Activated naive CD4-positive, alpha-beta T cell treated with Interleukin-2 at 50 U/mL for 16 hours (primary cell): ENCODE measurements at regions not wholly inside any gene's neighbourhood (a gene's known extent, or its start where the extent isn't known, plus 50 kb on each side); places are given as distances from the start of the nearest gene placed in this dataset.
"Not testable (repeated sequence)": the region's sequence is repeated elsewhere in the genome, so short reads cannot be mapped to it uniquely, and the experiment has no call there.

Experiments
- DNase-seq: peaks from one replicate; pipeline ENCODE4 v3.0.0-alpha.2; 2020

GRCh38 chr10:28869606-28870201, 192.4 kb downstream of the BAMBI start:
- no peak for DNase-seq

DNA sequence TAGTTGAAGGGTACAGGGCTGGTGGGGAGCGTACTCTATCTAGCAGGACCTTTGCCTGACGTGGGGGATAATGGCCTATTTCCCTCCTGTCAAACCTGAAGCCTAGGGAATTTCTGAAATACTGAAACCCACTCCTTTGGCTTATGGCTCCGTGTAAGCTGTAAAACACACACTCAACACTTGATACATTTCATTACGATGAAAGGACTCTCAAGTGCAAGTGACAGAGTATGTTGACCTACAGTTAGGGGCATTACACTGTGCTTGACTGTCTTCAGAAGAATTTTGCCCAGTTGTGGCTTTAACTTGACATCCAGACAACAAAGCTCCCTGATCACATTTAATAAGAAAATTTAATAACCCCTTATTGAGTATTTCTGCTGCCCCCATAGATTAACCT, 194.3 kb downstream of the BAMBI start:
- no peak for DNase-seq

DNA sequence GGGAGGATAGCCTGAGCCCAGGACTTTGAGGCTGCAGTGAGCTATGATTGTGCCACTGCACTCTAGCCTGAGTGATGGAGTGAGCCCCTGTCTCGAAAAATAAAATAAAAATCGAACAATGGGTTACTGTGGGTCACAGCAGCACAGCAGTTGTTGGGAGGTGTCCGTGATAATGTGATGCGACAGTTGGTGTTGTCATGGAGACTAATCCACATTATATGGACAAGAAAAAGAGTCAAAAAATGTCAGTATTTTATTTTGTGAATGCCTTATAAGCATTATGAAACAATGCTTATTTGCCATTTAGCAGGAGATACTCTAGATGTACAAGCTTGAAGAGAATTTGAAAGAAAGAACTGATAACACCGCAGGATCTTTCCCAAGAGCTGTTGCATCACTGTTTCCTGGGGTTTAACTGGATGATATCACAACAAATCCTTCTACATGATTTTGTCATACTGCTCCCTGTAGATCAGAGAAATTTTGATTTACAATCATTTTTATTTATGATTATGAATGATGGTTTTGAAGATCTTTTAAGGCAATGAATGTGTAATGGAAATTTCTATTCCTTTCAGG, 195.4 kb downstream of the BAMBI start:
- DNase-seq, result no peak

GRCh38 chr10:28873540-28873939, 196.2 kb downstream of the BAMBI start:
- DNase-seq, result no peak

DNA sequence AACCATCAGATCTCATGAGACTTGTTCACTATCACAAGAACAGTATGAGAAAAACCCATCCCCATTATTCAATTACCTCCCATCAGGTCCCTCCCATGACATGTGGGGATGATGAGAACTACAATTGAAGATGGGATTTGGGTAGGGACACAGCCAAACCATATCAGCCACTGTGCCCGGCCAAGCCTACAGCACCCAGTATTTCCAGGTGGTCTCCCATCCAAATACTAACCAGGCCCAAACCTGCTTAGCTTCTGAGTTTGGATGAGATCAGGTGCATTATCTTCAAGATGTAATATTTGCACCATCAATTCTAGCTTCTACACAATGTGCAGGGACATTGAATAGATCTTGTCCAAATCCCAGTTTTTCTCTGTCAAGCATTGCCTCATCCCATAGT, 196.9 kb downstream of the BAMBI start:
- no peak for DNase-seq

GRCh38 chr10:28875549-28876081, 198.3 kb downstream of the BAMBI start:
- no peak for DNase-seq

DNA sequence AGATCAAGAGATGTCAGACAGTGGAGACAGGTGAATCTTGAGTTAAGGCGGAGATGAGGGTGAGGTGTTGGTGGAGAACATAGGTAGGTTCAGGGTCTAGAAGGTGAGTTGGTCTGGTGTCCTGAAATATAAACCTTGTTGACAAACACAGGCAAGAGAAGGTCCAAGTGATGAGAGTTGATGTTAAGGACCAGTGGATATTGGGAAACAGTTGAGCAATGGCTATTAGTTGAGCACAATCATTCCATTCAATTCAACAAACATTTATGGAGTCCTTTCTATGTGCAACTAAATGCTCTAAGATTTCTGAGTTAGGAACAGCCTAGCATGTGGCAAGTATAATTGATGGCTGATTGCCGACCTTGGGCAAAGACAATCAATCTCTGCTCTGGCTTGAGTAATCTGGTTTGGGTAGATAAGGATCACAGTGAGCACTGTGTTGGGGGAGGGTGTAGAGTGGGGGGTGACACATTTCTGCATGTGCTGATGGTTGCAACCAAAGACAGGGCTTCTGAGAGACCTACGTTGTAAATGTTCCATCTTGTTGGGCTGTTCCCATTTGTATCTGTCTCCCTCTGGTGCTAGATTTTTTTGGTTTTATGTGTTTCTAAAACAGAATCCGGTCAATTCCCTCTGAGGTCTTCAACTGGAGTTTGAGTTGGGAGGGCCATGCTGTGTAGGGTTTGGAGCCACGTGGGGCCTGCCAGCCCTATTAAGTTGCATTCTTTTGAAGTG, 201.1 kb downstream of the BAMBI start:
- no peak for DNase-seq

GRCh38 chr10:28879246-28879645, 201.9 kb downstream of the BAMBI start:
- DNase-seq, result no peak

DNA sequence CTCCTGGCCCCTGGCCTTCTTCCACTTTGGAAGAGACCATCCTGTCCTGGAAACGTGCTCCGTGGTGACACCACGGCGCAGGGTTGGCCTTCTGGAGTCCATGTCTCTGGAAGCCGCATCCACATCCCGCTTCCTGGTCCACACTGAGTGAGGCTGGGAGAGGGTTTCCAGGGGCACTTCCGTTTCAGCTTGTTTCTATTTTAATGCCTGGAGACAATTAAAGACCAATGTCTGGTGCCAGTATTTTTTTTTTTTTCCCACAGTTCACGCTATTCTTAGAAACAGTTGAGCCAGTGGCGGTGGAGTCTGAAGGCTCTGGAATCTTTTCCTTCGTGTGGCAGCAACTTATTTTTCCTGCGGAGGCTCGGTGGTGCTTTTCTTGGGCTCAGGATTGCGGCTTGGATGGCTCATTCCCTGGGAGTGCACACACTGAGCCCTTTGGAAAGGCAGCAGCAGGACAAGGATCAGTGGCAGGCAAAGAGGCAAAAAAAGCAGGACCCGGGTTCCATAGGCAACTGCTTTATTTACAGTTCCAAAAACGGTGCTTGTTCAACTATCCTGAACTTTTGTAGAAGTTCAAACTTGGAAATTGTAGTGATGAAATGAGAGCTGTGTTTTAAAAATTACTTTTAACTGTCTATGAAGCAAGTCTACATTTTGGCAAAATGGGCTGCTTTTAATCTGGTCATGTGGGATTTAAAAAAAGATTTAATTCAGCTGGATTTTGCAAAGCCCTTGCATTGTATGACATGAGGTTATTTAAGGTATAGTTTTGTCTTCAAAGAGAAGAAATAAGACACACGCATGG, 202.8 kb downstream of the BAMBI start:
- DNase-seq, result no peak

- DNase-seq, result no peak
These were observed 203.3 kb downstream of the BAMBI start for GRCh38 chr10:28880683-28880950.

DNA sequence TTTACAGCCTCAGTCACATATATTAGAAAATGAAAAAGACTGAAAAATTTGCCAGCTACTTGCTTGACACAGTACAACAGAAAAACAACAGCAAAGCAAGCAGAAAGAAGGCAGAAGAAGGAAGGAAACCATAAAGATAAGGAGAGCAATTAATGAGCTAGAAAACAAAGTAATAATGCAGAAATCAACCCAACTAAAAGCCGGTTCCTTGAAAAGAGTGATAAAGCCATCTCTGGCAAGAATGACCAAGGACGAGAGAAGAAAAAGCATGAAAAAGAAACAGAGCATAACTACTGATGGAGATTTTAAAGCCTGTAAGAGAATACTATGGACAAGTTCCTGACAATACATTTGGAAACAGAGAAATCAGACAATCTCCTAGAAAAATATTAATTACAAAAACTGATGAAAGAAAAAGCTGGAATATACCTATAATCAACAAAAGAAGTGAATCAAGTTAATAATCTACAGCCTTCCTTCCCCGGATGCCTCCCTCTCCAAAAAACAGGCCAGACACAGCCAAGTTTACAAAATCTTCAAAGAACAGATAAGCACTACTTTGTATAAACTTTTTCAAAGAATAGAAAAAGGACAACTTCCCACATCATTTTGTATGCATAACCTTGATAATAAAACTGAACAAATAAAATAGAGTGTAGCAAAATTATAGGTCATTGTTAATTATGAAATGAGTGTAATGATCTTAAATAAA, 204.0 kb downstream of the BAMBI start:
- DNase-seq, result no peak

DNA sequence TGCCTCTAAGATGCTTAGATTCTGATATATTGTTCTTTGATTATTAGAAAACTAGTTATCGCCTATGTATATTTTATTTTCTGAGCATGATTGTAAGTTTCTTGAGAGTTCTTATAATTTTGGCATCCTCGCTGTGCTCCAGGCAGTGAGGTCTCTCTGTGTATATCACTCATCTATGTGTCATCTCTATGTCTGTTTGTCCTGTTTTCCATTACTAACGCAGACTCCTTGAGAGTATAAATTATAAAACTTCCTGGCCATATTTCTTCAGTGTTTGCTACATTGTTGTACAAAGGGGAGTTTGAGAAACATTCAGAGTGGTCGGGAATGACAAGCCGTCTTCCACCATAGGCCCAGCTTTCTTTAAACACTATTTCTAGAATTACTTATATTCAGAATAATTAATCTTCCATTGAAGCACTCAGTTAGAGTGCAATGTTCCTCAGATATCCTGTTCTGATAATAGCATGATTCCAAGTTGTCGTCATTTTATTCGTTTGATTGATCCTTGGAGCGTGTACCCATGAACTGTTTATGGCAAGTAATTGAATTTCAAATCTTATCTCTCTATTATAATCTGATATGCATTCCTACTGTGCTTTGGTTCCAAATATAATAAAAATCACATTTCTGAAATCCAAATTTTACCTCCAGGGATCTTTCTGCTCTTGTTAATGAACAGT, 206.6 kb downstream of the BAMBI start:
- no peak for DNase-seq

- no peak for DNase-seq
These were observed 213.0 kb downstream of the BAMBI start for GRCh38 chr10:28890121-28890950.

DNA sequence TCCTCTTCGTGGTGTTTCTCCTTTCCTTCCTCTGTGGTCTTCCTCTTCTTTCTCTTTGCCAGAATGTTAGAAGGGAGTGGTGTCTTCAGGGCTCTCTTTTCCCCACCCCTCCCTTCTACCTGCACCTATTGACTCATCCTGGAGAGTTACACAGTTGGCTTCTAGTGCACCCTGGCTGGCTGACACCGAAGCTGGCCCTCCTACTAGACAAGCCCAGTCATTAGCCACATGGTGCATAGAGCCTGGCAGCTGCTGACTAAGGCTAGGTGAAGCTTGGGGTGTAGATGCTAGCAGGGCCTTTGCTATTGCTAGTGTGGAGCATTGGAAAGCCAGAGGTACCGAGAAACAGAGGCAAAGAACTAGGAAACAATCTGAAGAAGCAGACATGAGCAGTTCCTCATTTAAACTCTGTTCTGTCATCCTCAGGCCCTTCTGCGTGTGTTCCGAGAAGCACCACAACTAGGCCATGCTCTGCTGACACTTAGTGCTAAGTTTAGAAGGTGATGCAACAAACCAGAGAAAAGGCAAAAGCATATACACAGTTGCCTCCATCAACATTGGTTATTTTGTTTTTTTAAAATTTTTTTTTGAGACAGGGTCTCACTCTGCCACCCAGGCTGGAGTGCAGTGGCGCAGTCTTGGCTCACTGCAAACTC, 213.9 kb downstream of the BAMBI start:
- DNase-seq, result no peak

GRCh38 chr10:28892818-28893547, 215.7 kb downstream of the BAMBI start:
- DNase-seq, result no peak

- no peak for DNase-seq
These were observed 216.8 kb downstream of the BAMBI start for GRCh38 chr10:28894146-28894545.

DNA sequence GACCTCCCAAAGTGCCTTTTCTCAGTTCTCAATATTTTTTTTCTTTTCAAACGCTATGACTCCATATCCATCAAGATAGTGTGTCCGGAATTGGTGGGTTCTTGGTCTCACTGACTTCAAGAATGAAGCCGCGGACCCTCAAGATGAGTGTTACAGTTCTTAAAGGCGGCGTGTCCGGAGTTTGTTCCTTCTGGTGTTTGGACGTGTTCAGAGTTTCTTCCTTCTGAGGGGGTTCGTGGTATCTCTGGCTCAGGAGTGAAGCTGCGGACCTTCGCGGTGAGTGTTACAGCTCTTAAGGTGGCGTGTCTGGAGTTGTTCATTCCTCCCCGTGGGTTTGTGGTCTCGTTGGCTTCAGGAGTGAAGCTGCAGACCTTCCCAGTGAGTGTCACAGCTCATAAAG, 218.3 kb downstream of the BAMBI start:
- not testable (repeated sequence) for DNase-seq

GRCh38 chr10:28896791-28897409, 219.6 kb downstream of the BAMBI start:
- not testable (repeated sequence) for DNase-seq

GRCh38 chr10:28897617-28898464, 220.5 kb downstream of the BAMBI start:
- DNase-seq, result no peak
